ENCODE measurements at regions not wholly inside any gene's neighbourhood (a gene's known extent, or its start where the extent isn't known, plus 50 kb on each side); places are given as distances from the start of the nearest gene placed in this dataset.
"Not testable (repeated sequence)": the region's sequence is repeated elsewhere in the genome, so short reads cannot be mapped to it uniquely, and the experiment has no call there.

GRCh38 chr18:14460364-14460763, 83.0 kb downstream of the POTEC start:
- H3K4me3 ChIP-seq (ENCODE audit: insufficient read depth, low read depth, low read length); H3K27me3 ChIP-seq (ENCODE audit: control insufficient read depth, insufficient read depth, low read length); DNase-seq; H3K36me3 ChIP-seq (replicated peaks; ENCODE audit: control insufficient read depth, insufficient read depth, low read length): not testable (repeated sequence)

- not testable (repeated sequence) for H3K36me3 ChIP-seq (replicated peaks; ENCODE audit: control insufficient read depth, insufficient read depth, low read length); DNase-seq; H3K27me3 ChIP-seq (ENCODE audit: control insufficient read depth, insufficient read depth, low read length)
These were observed 83.6 kb downstream of the POTEC start for GRCh38 chr18:14459826-14460225.

DNA sequence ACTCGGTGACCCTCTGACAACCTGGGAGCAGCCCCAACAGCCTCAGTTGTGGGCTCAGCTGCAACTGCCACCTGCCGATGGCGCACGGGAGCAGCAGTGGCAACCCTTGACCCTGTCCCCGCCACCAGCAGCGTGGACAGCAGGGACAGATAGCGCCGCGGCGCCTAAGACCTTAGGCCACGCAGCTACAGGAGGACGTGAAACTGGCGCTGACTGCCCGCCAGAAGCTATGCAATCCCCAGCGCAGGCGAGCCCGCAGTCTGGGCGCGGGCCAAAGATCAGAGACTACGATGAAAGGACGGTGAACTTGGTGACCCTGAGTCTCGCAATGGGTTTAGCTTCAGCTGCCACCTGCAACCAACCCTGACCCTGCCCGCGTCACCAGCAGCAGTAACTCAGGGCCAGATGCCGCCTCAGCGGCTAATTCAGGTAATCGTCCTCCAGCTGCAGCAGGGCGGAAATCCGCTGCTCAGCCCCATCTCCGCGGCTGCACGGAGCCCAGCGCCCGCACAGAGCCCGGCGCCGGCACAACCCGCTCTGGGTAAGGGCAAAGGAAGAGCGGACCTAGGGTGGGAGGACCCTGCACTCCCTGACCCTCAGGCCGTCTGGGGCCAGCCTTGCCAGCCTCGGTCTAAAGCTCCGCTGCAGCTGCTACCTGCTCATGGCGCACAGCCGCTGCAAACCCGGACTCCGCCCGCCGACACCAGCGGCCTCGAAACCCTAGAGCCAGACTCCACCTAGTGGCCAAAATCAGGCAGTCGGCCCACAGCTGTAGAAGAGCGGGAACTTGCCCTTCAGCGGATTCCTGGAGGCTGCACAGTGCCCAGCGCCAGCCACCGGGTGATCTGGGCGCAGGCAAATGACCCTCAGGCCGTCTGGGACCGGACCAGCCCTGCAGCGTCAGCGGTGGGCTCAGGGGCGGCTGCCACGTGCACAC, 85.1 kb downstream of the POTEC start:
- not testable (repeated sequence) for H3K4me3 ChIP-seq (ENCODE audit: insufficient read depth, low read depth, low read length); H3K27me3 ChIP-seq (ENCODE audit: control insufficient read depth, insufficient read depth, low read length); H3K36me3 ChIP-seq (replicated peaks; ENCODE audit: control insufficient read depth, insufficient read depth, low read length); DNase-seq

More at GRCh38 chr18:14459826-14460225, 83.6 kb downstream of the POTEC start:
- H3K4me3 ChIP-seq (ENCODE audit: insufficient read depth, low read depth, low read length), result not testable (repeated sequence)

DNA sequence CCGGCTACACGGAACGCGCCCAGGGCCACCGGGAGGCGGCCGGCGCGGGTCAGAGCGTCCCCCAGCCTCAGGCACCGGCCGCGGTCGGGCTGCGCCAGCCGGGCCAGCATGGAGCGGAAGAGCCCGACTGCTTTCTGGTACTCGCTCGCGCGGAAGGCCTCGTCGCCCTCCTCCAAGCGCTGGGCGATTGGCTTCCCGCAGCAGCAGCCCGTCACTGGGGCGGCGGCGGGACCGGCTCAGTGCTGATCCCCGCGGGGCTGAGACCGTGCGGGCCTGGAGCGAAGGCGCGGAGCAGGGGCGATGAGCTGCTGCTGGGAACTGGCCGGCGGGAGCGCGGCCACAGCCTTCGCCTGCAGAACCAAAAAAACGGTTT, 92.8 kb downstream of the POTEC start:
- not testable (repeated sequence) for DNase-seq; H3K4me3 ChIP-seq (ENCODE audit: insufficient read depth, low read depth, low read length); H3K27me3 ChIP-seq (ENCODE audit: control insufficient read depth, insufficient read depth, low read length); H3K36me3 ChIP-seq (replicated peaks; ENCODE audit: control insufficient read depth, insufficient read depth, low read length)

DNA sequence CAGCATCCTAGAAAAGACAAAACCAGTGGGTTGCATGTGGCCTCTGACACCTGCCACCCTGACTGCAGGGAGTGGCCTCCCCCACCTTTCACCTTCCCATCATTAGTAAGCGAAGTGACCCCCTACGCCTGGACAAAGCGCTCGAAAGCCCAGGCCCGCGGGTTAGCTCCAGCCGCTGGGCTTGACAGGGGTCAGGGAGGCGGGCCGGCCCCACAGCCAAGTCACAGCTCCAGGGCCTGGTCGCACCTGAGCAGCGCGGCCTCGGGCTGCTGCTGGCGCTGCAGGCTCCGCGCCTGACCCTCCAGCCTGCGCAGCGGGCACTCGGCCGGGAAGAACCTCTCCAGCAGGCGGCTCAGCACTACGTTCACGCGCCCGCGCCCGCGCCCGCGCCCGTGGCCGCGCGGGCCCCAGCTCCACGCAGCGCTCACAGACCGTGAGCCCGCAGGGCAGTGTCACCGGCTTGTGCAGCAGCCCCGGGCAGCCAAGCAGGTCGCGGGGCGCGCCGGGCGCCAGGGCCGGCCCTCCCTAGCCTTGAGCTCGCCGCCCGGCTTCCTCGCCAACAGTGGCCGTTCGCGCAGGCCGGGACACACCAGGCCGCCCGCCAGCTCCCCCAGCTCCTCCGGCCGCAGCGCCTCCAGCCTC, 93.3 kb downstream of the POTEC start:
- not testable (repeated sequence) for H3K36me3 ChIP-seq (replicated peaks; ENCODE audit: control insufficient read depth, insufficient read depth, low read length); H3K4me3 ChIP-seq (ENCODE audit: insufficient read depth, low read depth, low read length); H3K27me3 ChIP-seq (ENCODE audit: control insufficient read depth, insufficient read depth, low read length); DNase-seq

- not testable (repeated sequence) for H3K4me3 ChIP-seq (ENCODE audit: insufficient read depth, low read depth, low read length); H3K27me3 ChIP-seq (ENCODE audit: control insufficient read depth, insufficient read depth, low read length); DNase-seq; H3K36me3 ChIP-seq (replicated peaks; ENCODE audit: control insufficient read depth, insufficient read depth, low read length)
These were observed 94.3 kb downstream of the POTEC start for GRCh38 chr18:14449062-14449461.

DNA sequence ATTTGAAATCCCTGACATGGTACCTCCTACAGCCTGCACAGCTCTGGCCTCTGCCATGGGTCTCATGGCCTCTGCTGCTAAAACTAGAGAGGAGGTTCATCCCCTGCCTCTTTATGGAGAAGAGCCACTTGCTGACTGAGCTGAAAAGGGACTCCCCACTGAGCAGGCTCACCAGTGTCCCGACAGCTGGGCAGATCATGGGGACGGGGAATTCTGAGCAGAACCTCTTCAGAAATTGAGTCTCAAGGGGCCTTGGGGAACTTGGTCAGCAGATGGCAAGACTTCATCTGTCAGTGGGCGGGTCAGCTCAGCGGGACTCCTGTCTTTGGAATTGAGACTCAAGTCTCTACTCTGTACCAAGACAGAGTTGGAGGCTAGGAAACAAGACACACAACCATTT, 95.7 kb downstream of the POTEC start:
- not testable (repeated sequence) for H3K27me3 ChIP-seq (ENCODE audit: control insufficient read depth, insufficient read depth, low read length); H3K36me3 ChIP-seq (replicated peaks; ENCODE audit: control insufficient read depth, insufficient read depth, low read length); DNase-seq; H3K4me3 ChIP-seq (ENCODE audit: insufficient read depth, low read depth, low read length)

DNA sequence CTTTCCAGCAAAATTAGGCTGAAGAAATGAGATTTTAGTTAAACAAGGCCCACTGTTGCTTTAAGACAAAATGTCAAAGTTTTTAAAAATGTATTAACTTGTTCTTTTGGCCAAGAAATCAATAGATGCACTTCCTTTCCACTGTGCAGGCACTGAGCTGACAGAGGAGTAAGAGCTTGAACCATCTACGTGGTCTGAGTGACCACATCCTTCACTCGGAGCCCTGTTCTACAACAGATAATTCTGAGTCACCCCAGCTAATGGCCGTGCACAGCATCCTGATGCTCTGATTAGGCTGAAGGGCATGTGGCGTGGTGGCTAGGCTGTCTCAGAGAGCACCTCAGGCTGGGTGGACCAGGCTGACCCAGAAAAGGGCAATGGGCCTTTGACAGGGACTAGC, 107.9 kb downstream of the POTEC start:
- not testable (repeated sequence) for H3K4me3 ChIP-seq (ENCODE audit: insufficient read depth, low read depth, low read length); DNase-seq; H3K36me3 ChIP-seq (replicated peaks; ENCODE audit: control insufficient read depth, insufficient read depth, low read length); H3K27me3 ChIP-seq (ENCODE audit: control insufficient read depth, insufficient read depth, low read length)

DNA sequence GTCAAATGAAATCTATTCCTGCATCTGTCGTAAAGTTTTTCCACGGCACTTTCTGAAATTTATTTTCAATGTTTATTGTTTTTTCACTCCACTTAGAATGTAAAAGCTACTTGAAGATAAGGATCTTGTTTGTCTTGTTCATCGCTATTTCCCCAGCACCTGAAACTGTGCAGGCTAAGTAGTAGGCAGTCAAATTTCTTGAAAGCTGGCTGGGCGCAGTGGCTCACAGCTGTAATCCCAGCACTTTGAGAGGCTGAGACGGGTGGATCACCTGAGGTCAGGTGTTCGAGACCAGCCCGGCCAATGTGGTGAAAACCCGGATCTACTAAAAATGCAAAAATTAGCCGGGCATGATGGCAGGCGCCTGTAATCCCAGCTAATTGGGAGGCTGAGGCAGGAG, 111.0 kb downstream of the POTEC start:
- H3K36me3 ChIP-seq (replicated peaks; ENCODE audit: control insufficient read depth, insufficient read depth, low read length); H3K4me3 ChIP-seq (ENCODE audit: insufficient read depth, low read depth, low read length); DNase-seq; H3K27me3 ChIP-seq (ENCODE audit: control insufficient read depth, insufficient read depth, low read length): not testable (repeated sequence)

DNA sequence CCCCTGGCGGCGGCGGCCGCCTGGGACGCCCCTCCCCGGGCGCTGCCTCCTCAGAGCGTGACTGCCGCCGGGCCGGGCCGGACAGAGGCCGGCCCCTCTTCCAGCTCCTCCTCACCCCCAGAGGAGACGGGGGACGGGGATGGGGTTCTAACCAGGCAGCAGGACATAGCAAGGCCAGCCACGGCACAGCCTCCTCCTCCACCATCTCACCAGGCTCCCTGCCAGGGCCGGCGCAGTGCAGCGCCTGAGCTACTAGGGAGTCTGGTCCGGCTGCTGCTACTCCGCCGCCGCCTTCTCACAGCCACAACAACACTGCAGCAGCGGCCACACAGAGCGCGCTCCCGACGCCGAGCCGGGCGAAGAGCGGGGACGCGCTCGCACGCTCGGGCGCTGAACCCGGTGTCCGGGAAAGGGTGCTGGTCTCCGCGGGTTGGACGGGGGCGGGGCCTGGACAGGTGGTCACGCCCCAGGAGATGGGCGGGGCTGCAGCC, 112.3 kb downstream of the POTEC start:
- not testable (repeated sequence) for H3K36me3 ChIP-seq (replicated peaks; ENCODE audit: control insufficient read depth, insufficient read depth, low read length); H3K4me3 ChIP-seq (ENCODE audit: insufficient read depth, low read depth, low read length); H3K27me3 ChIP-seq (ENCODE audit: control insufficient read depth, insufficient read depth, low read length)
- peak; percentile 3 for DNase-seq

GRCh38 chr18:14415806-14416205, 127.6 kb downstream of the POTEC start:
- H3K4me3 ChIP-seq (ENCODE audit: insufficient read depth, low read depth, low read length); DNase-seq; H3K27me3 ChIP-seq (ENCODE audit: control insufficient read depth, insufficient read depth, low read length); H3K36me3 ChIP-seq (replicated peaks; ENCODE audit: control insufficient read depth, insufficient read depth, low read length): not testable (repeated sequence)

DNA sequence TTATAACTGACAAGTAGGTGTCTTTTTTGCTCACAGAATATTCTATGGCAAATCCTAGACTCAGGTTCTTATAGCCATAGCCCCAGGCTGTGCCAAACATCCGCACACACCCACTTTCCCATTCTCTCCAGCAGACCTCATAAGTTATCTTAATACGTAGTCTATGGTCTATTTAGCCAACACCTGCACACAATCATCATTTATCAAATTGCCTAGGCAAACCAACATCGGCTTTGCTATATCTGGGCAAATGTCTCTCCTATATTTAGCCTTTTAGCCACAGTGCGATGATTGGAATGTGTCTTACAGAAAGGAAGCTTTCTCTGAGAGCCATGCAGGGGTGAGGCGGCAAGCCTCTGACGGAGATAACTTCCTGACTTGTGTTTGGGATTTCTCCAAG, 128.0 kb downstream of the POTEC start:
- DNase-seq; H3K27me3 ChIP-seq (ENCODE audit: control insufficient read depth, insufficient read depth, low read length): not testable (repeated sequence)

DNA sequence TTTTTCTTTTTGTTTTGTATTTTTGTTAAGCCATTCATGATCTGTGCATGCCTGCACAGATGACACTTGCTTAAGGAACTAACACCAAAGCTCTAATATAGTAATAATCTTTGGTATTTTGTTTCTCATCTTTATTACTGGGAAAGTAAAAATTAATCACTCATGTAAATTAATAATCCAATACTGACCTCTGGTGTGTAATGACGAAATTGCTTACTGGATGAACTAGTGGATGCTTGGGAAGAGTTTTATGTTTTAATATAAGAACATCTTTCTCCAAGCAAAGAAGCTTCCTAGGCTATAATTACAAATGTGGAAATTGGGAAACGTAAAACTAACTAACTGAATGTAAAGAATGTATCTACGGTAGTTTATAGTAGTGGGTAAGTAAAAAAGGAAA, 147.9 kb downstream of the POTEC start:
- H3K27me3 ChIP-seq (ENCODE audit: control insufficient read depth, insufficient read depth, low read length); DNase-seq; H3K4me3 ChIP-seq (ENCODE audit: insufficient read depth, low read depth, low read length); H3K36me3 ChIP-seq (replicated peaks; ENCODE audit: control insufficient read depth, insufficient read depth, low read length): not testable (repeated sequence)

More for the DNA sequence above, 128.0 kb downstream of the POTEC start:
- H3K36me3 ChIP-seq (replicated peaks; ENCODE audit: control insufficient read depth, insufficient read depth, low read length); H3K4me3 ChIP-seq (ENCODE audit: insufficient read depth, low read depth, low read length): not testable (repeated sequence)

GRCh38 chr18:14393563-14394103, 149.8 kb downstream of the POTEC start:
- not testable (repeated sequence) for DNase-seq

GRCh38 chr18:14392604-14393003, 150.8 kb downstream of the POTEC start:
- H3K4me3 ChIP-seq (ENCODE audit: insufficient read depth, low read depth, low read length); H3K27me3 ChIP-seq (ENCODE audit: control insufficient read depth, insufficient read depth, low read length); DNase-seq; H3K36me3 ChIP-seq (replicated peaks; ENCODE audit: control insufficient read depth, insufficient read depth, low read length): not testable (repeated sequence)

More at GRCh38 chr18:14393563-14394103, 149.8 kb downstream of the POTEC start:
- H3K27me3 ChIP-seq (ENCODE audit: control insufficient read depth, insufficient read depth, low read length); H3K4me3 ChIP-seq (ENCODE audit: insufficient read depth, low read depth, low read length); H3K36me3 ChIP-seq (replicated peaks; ENCODE audit: control insufficient read depth, insufficient read depth, low read length): not testable (repeated sequence)

All from H7 (cell line).